ENCODE measurements at regions not wholly inside any gene's neighbourhood (a gene's known extent, or its start where the extent isn't known, plus 50 kb on each side); places are given as distances from the start of the nearest gene placed in this dataset.

DNA sequence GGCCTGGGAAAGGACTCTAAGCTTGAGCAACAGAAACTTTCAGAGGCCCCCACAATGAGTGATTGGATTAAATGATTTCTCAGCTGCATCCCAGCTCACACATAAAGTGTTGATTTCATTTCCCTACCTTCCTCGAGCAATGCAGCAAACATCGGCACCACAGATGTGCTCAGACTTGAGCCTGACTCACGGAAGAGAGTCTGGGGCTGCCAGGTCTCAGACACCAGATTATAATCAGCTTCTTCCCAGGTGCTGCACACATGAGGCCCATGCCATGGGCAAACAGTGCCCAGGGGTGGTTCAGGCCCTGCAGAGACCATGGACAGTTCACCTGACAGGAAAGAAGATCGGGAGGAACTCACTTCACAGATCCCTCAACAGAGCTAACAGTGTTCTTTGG is 226.6 kb upstream of the TENM4 start:
- TF ChIP-seq JUND (IDR thresholded peaks at IDR 0.05; ENCODE audit: low read depth) = no peak
- in situ Hi-C loops (cut with HindIII; ENCODE audit: low pct_unique_long_range_greater_than_20kb, low sequenced_read_pairs) = no loop called here
- DNase-seq (ENCODE audit: low read depth in 1 of 2, low spot score in 1 of 2) = no peak

DNA sequence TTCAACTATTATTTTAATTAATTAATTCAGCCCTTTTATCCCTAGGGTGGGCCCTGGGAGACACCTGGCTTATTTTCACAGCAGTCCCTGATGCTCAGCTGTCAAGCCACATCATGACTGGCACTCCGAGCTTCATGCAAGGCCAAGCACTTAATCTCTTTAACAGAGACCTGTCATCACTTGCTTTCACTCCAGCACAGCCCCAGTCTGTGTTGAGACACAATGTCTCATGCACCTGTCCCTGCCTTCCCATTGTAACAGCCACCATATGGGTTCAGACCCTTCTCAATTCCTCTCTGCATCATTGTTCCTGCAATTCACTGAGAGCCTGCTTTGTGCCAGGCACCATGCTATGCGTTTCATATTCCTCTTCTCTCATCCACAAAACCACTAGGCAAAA is 222.2 kb upstream of the TENM4 start:
- in situ Hi-C loops (cut with HindIII; ENCODE audit: low pct_unique_long_range_greater_than_20kb, low sequenced_read_pairs) = no loop called here
- no peak for TF ChIP-seq JUND (IDR thresholded peaks at IDR 0.05; ENCODE audit: low read depth)
- DNase-seq (ENCODE audit: low read depth in 1 of 2, low spot score in 1 of 2) = no peak

DNA sequence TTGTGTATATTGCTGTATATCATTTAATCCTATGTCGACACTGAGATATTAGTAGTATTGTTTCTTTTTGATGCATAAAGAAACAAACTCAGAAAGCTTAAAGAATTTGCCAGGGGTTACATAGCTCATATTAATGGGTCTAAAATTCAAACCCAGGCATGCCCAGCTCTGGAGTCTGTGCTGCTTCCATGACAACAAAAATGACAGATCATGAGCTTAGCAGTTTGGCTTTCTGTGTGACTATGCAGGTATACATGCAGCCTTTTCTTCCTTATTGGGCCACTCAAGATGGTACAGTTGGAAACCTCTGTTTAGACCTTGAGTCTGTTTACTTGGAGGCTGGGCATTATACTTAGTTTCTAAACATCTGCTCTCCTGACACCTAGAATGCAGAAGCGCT is 220.5 kb upstream of the TENM4 start:
- DNase-seq (ENCODE audit: low read depth in 1 of 2, low spot score in 1 of 2) = no peak
- no peak for TF ChIP-seq JUND (IDR thresholded peaks at IDR 0.05; ENCODE audit: low read depth)
- in situ Hi-C loops (cut with HindIII; ENCODE audit: low pct_unique_long_range_greater_than_20kb, low sequenced_read_pairs) = no loop called here

DNA sequence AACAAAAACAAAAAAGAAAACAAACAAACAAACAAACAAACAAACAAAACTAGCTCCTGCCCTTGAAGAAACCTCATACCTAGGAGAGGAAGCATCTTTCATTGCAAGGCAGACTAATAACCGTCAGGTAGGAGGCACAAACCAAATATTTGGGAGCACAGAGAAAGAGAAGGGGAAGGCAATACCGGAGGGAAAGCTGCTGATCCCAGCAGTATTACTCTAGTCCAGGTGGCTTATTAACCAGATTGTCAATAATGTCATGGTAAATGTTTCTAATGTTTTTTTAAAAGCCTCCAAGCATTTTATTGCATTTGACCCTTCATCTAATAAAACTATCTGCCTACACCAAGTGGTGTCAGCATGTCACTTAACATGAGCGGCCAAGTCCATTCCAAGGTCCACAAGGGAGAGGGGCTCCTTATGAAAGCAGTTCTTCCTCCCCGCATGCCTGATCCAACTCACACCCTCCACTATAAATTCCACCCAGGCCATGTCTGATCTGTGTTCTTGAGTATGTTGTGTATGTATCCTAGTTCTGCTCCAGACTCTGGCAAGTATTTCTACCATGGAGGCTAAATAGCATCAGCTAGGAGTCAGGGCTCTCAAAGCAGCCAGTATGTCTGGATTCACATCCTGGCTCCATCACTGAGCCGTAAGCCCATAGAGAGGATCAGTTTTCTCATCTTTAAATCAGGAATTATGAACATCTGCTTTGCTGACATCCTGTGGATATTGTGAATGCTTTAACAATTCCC is 208.1 kb upstream of the TENM4 start:
- DNase-seq (ENCODE audit: low read depth in 1 of 2, low spot score in 1 of 2) = no peak
- in situ Hi-C loops (cut with HindIII; ENCODE audit: low pct_unique_long_range_greater_than_20kb, low sequenced_read_pairs) = no loop called here
- no peak for TF ChIP-seq JUND (IDR thresholded peaks at IDR 0.05; ENCODE audit: low read depth)

DNA sequence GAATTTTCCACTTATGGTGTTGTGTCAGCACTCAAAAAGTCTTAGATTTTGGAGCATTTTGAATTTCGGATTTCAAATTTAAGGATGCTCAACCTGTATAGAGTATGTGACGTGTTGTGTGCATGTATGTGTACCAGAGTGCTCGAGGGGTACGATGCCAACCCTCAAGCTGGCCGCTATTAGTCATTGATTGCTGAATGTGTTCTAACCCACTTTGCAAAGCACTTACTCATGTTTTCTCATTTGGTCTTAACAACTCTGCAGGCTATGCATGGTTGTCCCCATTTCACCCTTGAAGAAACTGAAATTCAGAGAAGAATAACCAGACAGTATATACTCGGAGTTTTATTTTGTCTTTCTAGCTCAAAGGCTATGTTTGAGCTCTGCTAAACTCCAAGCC is 196.4 kb upstream of the TENM4 start:
- in situ Hi-C loops (cut with HindIII; ENCODE audit: low pct_unique_long_range_greater_than_20kb, low sequenced_read_pairs) = no loop called here
- no peak for DNase-seq (ENCODE audit: low read depth in 1 of 2, low spot score in 1 of 2)
- no peak for TF ChIP-seq JUND (IDR thresholded peaks at IDR 0.05; ENCODE audit: low read depth)

DNA sequence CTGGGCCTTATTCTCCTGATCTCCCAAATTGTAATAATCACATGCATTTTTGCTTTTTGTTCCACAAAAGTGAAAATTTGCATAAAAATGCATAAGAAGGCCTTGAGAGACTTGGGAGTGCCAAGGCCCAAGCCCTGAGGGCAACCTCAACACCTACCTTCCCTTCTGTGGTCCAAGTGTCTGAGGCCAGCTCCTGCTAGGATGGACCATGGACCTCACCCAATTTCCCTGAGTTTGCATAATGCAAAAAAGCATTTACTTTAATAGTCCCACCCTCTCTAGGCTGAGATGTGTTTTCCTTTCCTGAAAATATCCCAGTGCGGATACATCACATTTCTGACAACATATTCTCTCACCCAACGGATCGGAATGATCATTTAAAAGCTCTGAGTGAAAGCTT is 194.1 kb upstream of the TENM4 start:
- in situ Hi-C loops (cut with HindIII; ENCODE audit: low pct_unique_long_range_greater_than_20kb, low sequenced_read_pairs) = no loop called here

DNA sequence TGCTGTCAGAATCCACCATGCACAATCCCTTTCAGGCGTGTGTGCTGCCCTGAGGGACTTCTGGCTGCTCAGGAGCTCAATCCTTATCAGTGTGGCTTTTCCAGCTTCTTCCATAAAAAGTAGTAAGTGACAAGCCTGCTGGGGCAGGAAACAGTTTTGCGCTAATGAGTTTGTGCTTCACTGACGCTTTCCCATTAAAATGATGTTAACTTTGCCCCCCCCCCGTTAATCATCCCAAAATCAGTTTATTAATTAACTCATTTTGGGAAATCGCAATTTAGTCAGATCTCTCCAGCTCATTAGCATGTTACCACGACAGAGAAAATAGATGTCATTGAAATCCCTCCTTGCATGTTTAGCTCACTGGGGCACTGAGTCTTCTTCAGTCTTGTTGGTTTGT is 186.5 kb upstream of the TENM4 start:
- in situ Hi-C loops (cut with HindIII; ENCODE audit: low pct_unique_long_range_greater_than_20kb, low sequenced_read_pairs) = no loop called here
- no peak for DNase-seq (ENCODE audit: low read depth in 1 of 2, low spot score in 1 of 2)
- no peak for TF ChIP-seq JUND (IDR thresholded peaks at IDR 0.05; ENCODE audit: low read depth)

More for the DNA sequence above, 194.1 kb upstream of the TENM4 start:
- no peak for DNase-seq (ENCODE audit: low read depth in 1 of 2, low spot score in 1 of 2)
- TF ChIP-seq JUND (IDR thresholded peaks at IDR 0.05; ENCODE audit: low read depth) = no peak

DNA sequence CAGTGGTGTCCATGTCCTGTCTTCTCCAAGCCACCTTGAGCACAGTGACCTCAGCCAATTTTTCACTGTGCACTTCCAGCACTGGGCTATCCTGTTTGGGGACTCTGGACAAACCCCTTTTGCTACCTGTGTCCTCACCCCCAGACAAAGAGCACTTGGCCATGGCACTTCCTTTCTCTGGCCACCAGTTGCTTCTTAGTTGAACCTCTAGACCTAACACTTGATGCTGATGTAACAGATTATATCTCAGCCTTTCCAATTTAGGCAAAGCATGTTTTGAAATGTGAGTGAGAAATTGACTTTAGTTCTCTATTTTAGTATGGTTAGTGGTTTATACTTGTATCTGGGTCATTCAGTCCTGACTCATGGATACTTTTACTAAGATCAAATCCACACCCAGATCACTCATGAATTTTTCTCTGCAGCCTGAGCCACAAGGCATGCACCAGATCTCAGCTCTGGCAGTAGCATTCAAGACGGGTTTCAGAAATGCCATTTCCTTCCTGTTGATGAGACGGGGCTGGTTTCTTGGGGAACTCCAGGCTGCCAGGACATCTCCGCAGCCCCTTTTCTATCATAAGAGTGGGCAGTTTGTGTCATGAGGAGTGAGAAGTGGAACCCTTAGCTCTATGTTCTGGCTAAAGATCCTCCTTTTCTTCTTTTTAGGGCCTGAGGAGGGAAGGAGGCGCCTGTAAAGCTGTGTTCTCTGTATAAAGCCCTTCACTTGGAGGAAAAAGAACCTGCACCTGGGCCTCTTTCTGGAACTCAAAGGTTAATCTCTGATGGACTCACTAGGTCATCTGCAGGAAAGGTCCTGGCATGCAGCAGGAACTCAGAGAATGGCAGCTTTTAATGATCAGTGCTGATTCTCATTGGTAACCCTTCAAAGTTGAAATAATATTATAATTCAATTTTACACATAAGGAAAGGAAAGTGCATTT is 185.6 kb upstream of the TENM4 start:
- in situ Hi-C loops (cut with HindIII; ENCODE audit: low pct_unique_long_range_greater_than_20kb, low sequenced_read_pairs) = no loop called here
- TF ChIP-seq JUND (IDR thresholded peaks at IDR 0.05; ENCODE audit: low read depth) = no peak
- no peak for DNase-seq (ENCODE audit: low read depth in 1 of 2, low spot score in 1 of 2)

DNA sequence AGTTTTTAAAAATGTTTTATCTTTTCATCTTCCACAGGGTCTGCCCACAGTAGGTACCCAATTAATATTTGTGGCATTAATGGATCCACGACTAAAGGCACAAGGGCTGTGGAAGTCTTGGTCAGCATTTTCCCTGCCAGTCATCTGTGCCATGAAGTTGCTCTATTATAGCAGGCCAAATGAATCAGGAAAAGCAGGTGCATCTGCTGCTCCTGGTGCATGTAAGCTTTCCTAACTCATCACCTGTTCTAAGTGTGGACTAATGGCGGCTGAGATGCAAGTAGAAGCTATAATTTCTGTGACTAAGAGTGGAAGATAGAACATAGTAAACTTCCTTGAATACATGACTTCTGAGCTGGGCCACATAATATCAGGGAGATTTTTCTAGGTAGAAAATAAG is 182.5 kb upstream of the TENM4 start:
- in situ Hi-C loops (cut with HindIII; ENCODE audit: low pct_unique_long_range_greater_than_20kb, low sequenced_read_pairs) = no loop called here
- no peak for DNase-seq (ENCODE audit: low read depth in 1 of 2, low spot score in 1 of 2)
- TF ChIP-seq JUND (IDR thresholded peaks at IDR 0.05; ENCODE audit: low read depth) = no peak

DNA sequence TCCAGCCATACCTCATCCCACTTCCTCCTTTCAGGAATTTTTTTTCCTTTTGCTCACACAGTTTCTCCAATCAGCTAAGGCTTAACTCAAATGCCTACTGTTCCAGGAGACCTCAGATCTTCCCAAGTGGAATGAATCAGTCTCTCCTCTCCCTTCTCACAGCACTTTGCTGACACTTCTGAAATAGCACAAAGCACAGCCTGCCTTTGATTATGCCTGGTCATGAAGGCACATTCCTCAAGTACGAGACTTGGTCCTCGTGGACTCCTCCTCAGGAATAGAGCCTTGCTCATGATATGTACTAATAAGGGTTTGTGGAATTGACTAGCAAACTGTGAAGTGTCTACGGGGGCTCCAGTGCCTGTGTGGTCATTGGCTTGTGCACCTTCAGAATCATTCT is 176.7 kb upstream of the TENM4 start:
- DNase-seq (ENCODE audit: low read depth in 1 of 2, low spot score in 1 of 2) = no peak
- TF ChIP-seq JUND (IDR thresholded peaks at IDR 0.05; ENCODE audit: low read depth) = no peak
- in situ Hi-C loops (cut with HindIII; ENCODE audit: low pct_unique_long_range_greater_than_20kb, low sequenced_read_pairs) = no loop called here

DNA sequence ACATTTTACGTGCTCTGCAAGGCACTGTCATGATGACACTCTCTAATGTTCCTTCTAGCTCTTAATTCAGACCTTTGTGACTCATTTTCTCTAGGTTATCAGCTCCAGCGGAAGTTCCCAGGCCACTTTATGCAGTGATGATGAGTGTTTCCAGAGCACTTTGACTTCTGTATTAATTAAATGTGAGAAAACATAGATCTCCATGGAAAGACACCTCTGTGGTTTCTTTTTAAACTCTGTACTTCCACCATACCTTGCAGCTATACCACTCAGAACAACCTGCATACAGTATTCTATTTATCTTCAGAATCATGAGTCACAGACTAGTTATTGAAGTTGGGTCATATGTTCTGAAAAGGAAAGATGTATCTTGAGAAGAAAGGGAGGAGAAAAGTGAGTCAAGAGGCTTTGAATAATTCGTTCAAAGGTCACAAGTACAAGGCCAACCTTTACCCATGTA is 175.6 kb upstream of the TENM4 start:
- TF ChIP-seq JUND (IDR thresholded peaks at IDR 0.05; ENCODE audit: low read depth) = no peak
- no peak for DNase-seq (ENCODE audit: low read depth in 1 of 2, low spot score in 1 of 2)
- in situ Hi-C loops (cut with HindIII; ENCODE audit: low pct_unique_long_range_greater_than_20kb, low sequenced_read_pairs) = no loop called here

DNA sequence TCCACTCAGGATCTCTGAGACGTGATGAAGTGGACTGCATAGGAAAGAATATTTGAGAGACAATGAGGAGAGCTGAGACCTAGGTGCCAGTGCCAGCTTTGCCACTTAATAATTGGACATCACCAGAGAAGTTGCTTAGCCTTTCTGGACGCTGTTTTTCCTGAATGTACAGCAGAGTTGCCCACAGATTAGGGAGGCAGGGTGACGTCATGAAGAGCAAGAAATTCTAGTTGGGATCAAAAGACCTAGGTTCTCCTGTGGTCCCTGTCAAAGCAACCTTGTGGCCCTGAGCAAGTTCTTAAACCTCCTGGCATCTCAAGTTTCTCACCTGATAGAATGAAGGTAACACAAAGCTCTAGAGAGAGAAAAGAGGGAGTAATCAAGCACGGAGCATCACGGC is 174.6 kb upstream of the TENM4 start:
- no peak for DNase-seq (ENCODE audit: low read depth in 1 of 2, low spot score in 1 of 2)
- no peak for TF ChIP-seq JUND (IDR thresholded peaks at IDR 0.05; ENCODE audit: low read depth)
- in situ Hi-C loops (cut with HindIII; ENCODE audit: low pct_unique_long_range_greater_than_20kb, low sequenced_read_pairs) = no loop called here

DNA sequence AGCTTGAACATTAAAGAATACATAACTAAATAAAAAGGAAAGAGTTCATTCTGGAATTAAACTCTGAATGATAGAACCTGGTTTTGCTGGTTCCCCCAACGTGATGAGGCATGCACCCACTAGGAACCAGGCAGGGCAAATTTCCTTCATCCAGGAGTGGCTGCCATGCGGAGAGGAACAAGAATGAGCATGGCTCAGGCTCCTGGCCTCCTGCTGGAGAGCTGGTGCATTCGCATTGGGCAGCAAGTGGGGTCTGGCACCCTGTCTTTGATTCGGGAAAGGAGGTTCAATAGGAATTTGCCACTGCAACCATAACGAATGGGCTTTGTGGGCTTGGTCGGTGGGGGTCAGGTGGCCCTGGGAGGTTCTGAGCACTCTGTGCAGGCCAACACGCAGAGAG is 169.8 kb upstream of the TENM4 start:
- no peak for DNase-seq (ENCODE audit: low read depth in 1 of 2, low spot score in 1 of 2)
- in situ Hi-C loops (cut with HindIII; ENCODE audit: low pct_unique_long_range_greater_than_20kb, low sequenced_read_pairs) = no loop called here
- TF ChIP-seq JUND (IDR thresholded peaks at IDR 0.05; ENCODE audit: low read depth) = no peak
